Trophoblast cell (in vitro differentiated cells and primary cell): ENCODE measurements at regions not wholly inside any gene's neighbourhood (a gene's known extent, or its start where the extent isn't known, plus 50 kb on each side); places are given as distances from the start of the nearest gene placed in this dataset.
A peak's percentile ranks its signal among the peaks of the same experiment; 100 is the strongest.

ENCODE experiments used
- DNase-seq, 2 donors: peaks; one replicate each; pipeline ENCODE4 v3.0.0-alpha.2; 2016
- H2AFZ ChIP-seq: 2 replicates; pipeline ENCODE4 v1.6.1; 2013; ENCODE audit warnings: low read length, moderate library complexity, mild to moderate bottlenecking; ENCODE audit not compliant: insufficient read depth, poor library complexity
- H2AK5ac ChIP-seq: 2 replicates; pipeline ENCODE4 v1.6.1; 2013; ENCODE audit warnings: mild to moderate bottlenecking, low read length
- H2BK120ac ChIP-seq: 2 replicates; pipeline ENCODE4 v1.6.1; 2013; ENCODE audit warnings: low read length, mild to moderate bottlenecking, moderate library complexity; ENCODE audit not compliant: insufficient read depth, poor library complexity
- H2BK12ac ChIP-seq: 2 replicates; pipeline ENCODE4 v1.6.1; 2013; ENCODE audit warnings: mild to moderate bottlenecking, low read length, moderate library complexity
- H2BK5ac ChIP-seq: 2 replicates; pipeline ENCODE4 v1.6.1; 2013; ENCODE audit warnings: low read length, low read depth, moderate library complexity, mild to moderate bottlenecking; ENCODE audit not compliant: poor library complexity
- H3K14ac ChIP-seq: 2 replicates; pipeline ENCODE4 v1.6.1; 2013; ENCODE audit warnings: mild to moderate bottlenecking, low read length
- H3K18ac ChIP-seq: 2 replicates; pipeline ENCODE4 v1.6.1; 2013; ENCODE audit warnings: mild to moderate bottlenecking, low read length
- H3K23ac ChIP-seq: 2 replicates; pipeline ENCODE4 v1.6.1; 2013; ENCODE audit warnings: low read length
- H3K27ac ChIP-seq: 2 replicates; pipeline ENCODE4 v1.5.1; 2013; ENCODE audit warnings: low read depth, mild to moderate bottlenecking, inconsistent platforms, low read length, moderate library complexity
- H3K27me3 ChIP-seq: 2 replicates; pipeline ENCODE4 v1.6.1; 2013; ENCODE audit warnings: inconsistent platforms, mild to moderate bottlenecking, low read length, moderate library complexity; ENCODE audit not compliant: insufficient read depth
- H3K36me3 ChIP-seq, 2 experiments: 1 replicate in 1 of 2; 2 replicates in 1 of 2; pipeline ENCODE4 v1.6.1; 2013; ENCODE audit warnings: low read length in 2 of 2, mild to moderate bottlenecking in 2 of 2, moderate library complexity in 1 of 2; ENCODE audit not compliant: insufficient read depth in 2 of 2, control insufficient read depth in 1 of 2
- H3K4ac ChIP-seq: 2 replicates; pipeline ENCODE4 v1.6.1; 2013; ENCODE audit warnings: low read depth, mild to moderate bottlenecking, low read length, moderate library complexity
- H3K4me1 ChIP-seq, 2 experiments: 1 replicate in 1 of 2; 2 replicates in 1 of 2; pipeline ENCODE4 v1.6.1; 2013; ENCODE audit warnings: low read length in 2 of 2, mild to moderate bottlenecking in 2 of 2, moderate library complexity in 1 of 2; ENCODE audit not compliant: insufficient read depth in 2 of 2, control insufficient read depth in 1 of 2
- H3K4me2 ChIP-seq: 2 replicates; pipeline ENCODE4 v1.6.1; 2013; ENCODE audit warnings: inconsistent platforms, mild to moderate bottlenecking, low read length, moderate library complexity
- H3K4me3 ChIP-seq: 2 replicates; pipeline ENCODE4 v1.5.1; 2013; ENCODE audit warnings: mild to moderate bottlenecking, low read depth, low read length, inconsistent platforms
- H3K79me1 ChIP-seq: one replicate; pipeline ENCODE4 v1.6.1; 2013; ENCODE audit warnings: low read length
- H3K79me2 ChIP-seq: 2 replicates; pipeline ENCODE4 v1.6.1; 2013; ENCODE audit warnings: low read length, mild to moderate bottlenecking; ENCODE audit not compliant: control insufficient read depth, insufficient read depth, poor library complexity
- H3K9ac ChIP-seq: 2 replicates; pipeline ENCODE4 v1.6.1; 2013; ENCODE audit warnings: mild to moderate bottlenecking, low read length
- H3K9me3 ChIP-seq: 2 replicates; pipeline ENCODE4 v1.6.1; 2013; ENCODE audit warnings: low read depth, mild to moderate bottlenecking, control low read depth, inconsistent platforms, low read length; ENCODE audit not compliant: insufficient read depth
- H4K12ac ChIP-seq: 2 replicates; pipeline ENCODE4 v1.6.1; 2013; ENCODE audit warnings: low read depth, mild to moderate bottlenecking, low read length, moderate library complexity
- H4K8ac ChIP-seq: 2 replicates; pipeline ENCODE4 v1.6.1; 2013; ENCODE audit warnings: low read depth, mild to moderate bottlenecking, low read length, moderate library complexity
- H4K91ac ChIP-seq: one replicate; pipeline ENCODE4 v1.6.1; 2013; ENCODE audit warnings: low read depth, mild to moderate bottlenecking, low read length, moderate library complexity
- WGBS: extraction: QIAGEN DNeasy Blood & Tissue Kit; methylation state at CpG from one replicate; pipeline ENCODE4 v1.1.7; 2013; ENCODE audit warnings: missing lambda C conversion rate; ENCODE audit not compliant: insufficient read length, insufficient coverage; ENCODE audit errors: extremely low coverage; 5-methylcytosine and 5-hydroxymethylcytosine counted together

- Histone ChIP-seq H3K27me3 (no peaks in the 10 kb centered on the region), H2AFZ (no peak overlapping the region), H3K79me1 (no peaks in the 10 kb centered on the region), H2BK5ac (no peak overlapping the region), H4K91ac (no peak overlapping the region), H3K27ac (no peak overlapping the region), H2BK12ac (no peak overlapping the region), H3K23ac (no peak overlapping the region), H3K4me3 (no peak overlapping the region), H3K36me3 (no peaks in the 10 kb centered on the region), H3K4ac (no peak overlapping the region), H2BK120ac (no peak overlapping the region), H3K18ac (no peak overlapping the region), H4K8ac (no peak overlapping the region), H4K12ac (no peak overlapping the region), H3K79me2 (no peaks in the 10 kb centered on the region), H2AK5ac (no peak overlapping the region), H3K4me2 (no peak overlapping the region), H3K4me1 (no peaks in the 10 kb centered on the region), H3K9ac (no peak overlapping the region), H3K14ac (no peak overlapping the region), H3K9me3 (no peaks in the 10 kb centered on the region)
- no CpG with 5 or more reads among the region's 3 CpGs for WGBS
- no peak for DNase-seq
These were observed 90.5 kb upstream of the JAK1 start for GRCh38 chr1:65056866-65057265.

GRCh38 chr1:65059930-65060538 is 88.0 kb upstream of the AK4 start:
- Histone ChIP-seq H3K4ac (no peak overlapping the region), H3K9me3 (no peaks in the 10 kb centered on the region), H3K4me1 (no peaks in the 10 kb centered on the region), H2AFZ (no peak overlapping the region), H3K4me2 (no peak overlapping the region), H4K12ac (no peak overlapping the region), H2BK120ac (no peak overlapping the region), H3K9ac (no peak overlapping the region), H3K27me3 (no peaks in the 10 kb centered on the region), H4K91ac (no peak overlapping the region), H2BK5ac (no peak overlapping the region), H3K36me3 (no peaks in the 10 kb centered on the region), H4K8ac (no peak overlapping the region), H3K27ac (no peak overlapping the region), H3K23ac (no peak overlapping the region), H3K18ac (no peak overlapping the region), H2AK5ac (no peak overlapping the region), H3K4me3 (no peak overlapping the region), H3K79me1 (no peaks in the 10 kb centered on the region), H3K14ac (no peak overlapping the region), H3K79me2 (no peaks in the 10 kb centered on the region), H2BK12ac (no peak overlapping the region)
- WGBS = no CpG with 5 or more reads among the region's 7 CpGs
- peak in 1 of 2 donors; percentile 45 for DNase-seq

- Histone ChIP-seq H3K9me3 (no peaks in the 10 kb centered on the region), H3K23ac (no peak overlapping the region), H3K36me3 (no peaks in the 10 kb centered on the region), H2BK120ac (no peak overlapping the region), H3K4me2 (no peak overlapping the region), H3K4me3 (no peak overlapping the region), H2BK5ac (no peak overlapping the region), H4K8ac (no peak overlapping the region), H4K12ac (no peak overlapping the region), H3K14ac (no peak overlapping the region), H3K27ac (no peak overlapping the region), H3K79me2 (no peaks in the 10 kb centered on the region), H4K91ac (no peak overlapping the region), H2AFZ (no peak overlapping the region), H3K4me1 (no peaks in the 10 kb centered on the region), H3K79me1 (peaks cover 1% of the 10 kb centered on the region), H3K27me3 (peaks cover 3% of the 10 kb centered on the region), H2AK5ac (no peak overlapping the region), H2BK12ac (no peak overlapping the region), H3K4ac (no peak overlapping the region), H3K18ac (no peak overlapping the region), H3K9ac (no peak overlapping the region)
- DNase-seq = no peak
- WGBS = no CpG with 5 or more reads among the region's 2 CpGs
These were observed 85.7 kb upstream of the AK4 start for GRCh38 chr1:65062339-65062738.

- no peak overlapping the region for H3K9ac ChIP-seq
These were observed 85.0 kb upstream of the AK4 start for GRCh38 chr1:65063025-65063424.

More at GRCh38 chr1:65063025-65063424, 85.0 kb upstream of the AK4 start:
- DNase-seq = no peak
- H2AFZ ChIP-seq = no peak overlapping the region
- H4K91ac ChIP-seq = no peak overlapping the region
- no peak overlapping the region for H3K4me3 ChIP-seq
- no CpG with 5 or more reads among the region's 6 CpGs for WGBS
- no peak overlapping the region for H3K4ac ChIP-seq
- H3K4me1 ChIP-seq = peaks cover 0 to 2% of the 10 kb centered on the region in 2 experiments
- H2BK120ac ChIP-seq = no peak overlapping the region
- H3K4me2 ChIP-seq = no peak overlapping the region
- H2BK5ac ChIP-seq = no peak overlapping the region
- peaks cover 1% of the 10 kb centered on the region for H3K79me1 ChIP-seq
- no peaks in the 10 kb centered on the region for H3K9me3 ChIP-seq
- no peak overlapping the region for H3K27ac ChIP-seq
- no peak overlapping the region for H4K8ac ChIP-seq
- no peak overlapping the region for H3K18ac ChIP-seq
- peaks cover 6% of the 10 kb centered on the region for H3K27me3 ChIP-seq
- no peak overlapping the region for H2AK5ac ChIP-seq
- H2BK12ac ChIP-seq = no peak overlapping the region
- no peak overlapping the region for H3K14ac ChIP-seq
- no peaks in the 10 kb centered on the region for H3K79me2 ChIP-seq
- no peak overlapping the region for H4K12ac ChIP-seq
- H3K36me3 ChIP-seq = no peaks in the 10 kb centered on the region
- H3K23ac ChIP-seq = no peak overlapping the region
